ENCODE measurements at regions not wholly inside any gene's neighbourhood (a gene's known extent, or its start where the extent isn't known, plus 50 kb on each side); places are given as distances from the start of the nearest gene placed in this dataset.

- DNase-seq: no peak
Observed at GRCh38 chr13:66068683-66069082, 1161.5 kb downstream of the PCDH9 start.

- no peak for DNase-seq
Observed at GRCh38 chr13:66048888-66049287, 1181.2 kb downstream of the PCDH9 start.

- DNase-seq: no peak
Observed at GRCh38 chr13:66040506-66040905, 1189.6 kb downstream of the PCDH9 start.

GRCh38 chr13:66037096-66037495, 1193.0 kb downstream of the PCDH9 start:
- DNase-seq: no peak

- no peak for DNase-seq
Observed at GRCh38 chr13:66036636-66037035, 1193.5 kb downstream of the PCDH9 start.

GRCh38 chr13:66036024-66036614, 1194.0 kb downstream of the PCDH9 start:
- no peak for DNase-seq

GRCh38 chr13:66033924-66034323, 1196.2 kb downstream of the PCDH9 start:
- no peak for DNase-seq

GRCh38 chr13:66021846-66022245, 1208.3 kb downstream of the PCDH9 start:
- no peak for DNase-seq

GRCh38 chr13:66014771-66015170, 1215.4 kb downstream of the PCDH9 start:
- DNase-seq: no peak

- DNase-seq: no peak
Observed at GRCh38 chr13:66009241-66009640, 1220.9 kb downstream of the PCDH9 start.

- DNase-seq: no peak
Observed at GRCh38 chr13:66003558-66003957, 1226.6 kb downstream of the PCDH9 start.

- DNase-seq: no peak
Observed at GRCh38 chr13:66001140-66001539, 1229.0 kb downstream of the PCDH9 start.

- no peak for DNase-seq
Observed at GRCh38 chr13:65999411-65999810, 1230.7 kb downstream of the PCDH9 start.

- DNase-seq: no peak
Observed at GRCh38 chr13:65990684-65991083, 1239.5 kb downstream of the PCDH9 start.

- no peak for DNase-seq
Observed at GRCh38 chr13:65985612-65986011, 1244.5 kb downstream of the PCDH9 start.

GRCh38 chr13:65977525-65977924, 1252.6 kb downstream of the PCDH9 start:
- no peak for DNase-seq

- no peak for DNase-seq
Observed at GRCh38 chr13:65971541-65971940, 1258.6 kb downstream of the PCDH9 start.

GRCh38 chr13:65966991-65967451, 1263.1 kb downstream of the PCDH9 start:
- no peak for DNase-seq

GRCh38 chr13:65965501-65965900, 1264.6 kb downstream of the PCDH9 start:
- DNase-seq: no peak

- no peak for DNase-seq
Observed at GRCh38 chr13:65964672-65965071, 1265.5 kb downstream of the PCDH9 start.

GRCh38 chr13:65959305-65959704, 1270.8 kb downstream of the PCDH9 start:
- DNase-seq: no peak

- no peak for DNase-seq
Observed at GRCh38 chr13:65946387-65946786, 1283.7 kb downstream of the PCDH9 start.

GRCh38 chr13:65943708-65944107, 1286.4 kb downstream of the PCDH9 start:
- DNase-seq: no peak

GRCh38 chr13:65943024-65943423, 1287.1 kb downstream of the PCDH9 start:
- DNase-seq: no peak

- no peak for DNase-seq
Observed at GRCh38 chr13:65940720-65941119, 1289.4 kb downstream of the PCDH9 start.
